ENCODE measurements at regions not wholly inside any gene's neighbourhood (a gene's known extent, or its start where the extent isn't known, plus 50 kb on each side); places are given as distances from the start of the nearest gene placed in this dataset.

GRCh38 chr6:6412221-6412620 is 91.8 kb upstream of the F13A1 start:
- TF ChIP-seq CTCF (IDR thresholded peaks at IDR 0.05; ENCODE audit: low read depth, low read length, missing input control) (no peak), TAF1 (conservative IDR thresholded peaks at IDR 0.05) (no peak), ATF3 (IDR thresholded peaks at IDR 0.05) (no peak), MAX (IDR thresholded peaks at IDR 0.05) (no peak), RAD21 (IDR thresholded peaks at IDR 0.05) (no peak), YY1 (IDR thresholded peaks at IDR 0.05) (no peak), GABPA (IDR thresholded peaks at IDR 0.05 in 1 of 2, conservative IDR thresholded peaks at IDR 0.05 in 1 of 2) (no peak), FOXA1 (IDR thresholded peaks at IDR 0.05) (no peak), JUND (IDR thresholded peaks at IDR 0.05) (no peak), SP1 (IDR thresholded peaks at IDR 0.05) (no peak), RXRA (IDR thresholded peaks at IDR 0.05) (no peak)

All from liver (tissue), 3 donors.